ENCODE measurements at regions not wholly inside any gene's neighbourhood (a gene's known extent, or its start where the extent isn't known, plus 50 kb on each side); places are given as distances from the start of the nearest gene placed in this dataset.

GRCh38 chr6:139919107-139920026 is 544.9 kb upstream of the CITED2 start:
- Mint-ChIP-seq H3K27ac (no peak overlapping the region), H3K9me3 (peaks cover 0 to under 1% (median under 1%) of the 10 kb centered on the region in 3 donors)
- whole genome bisulfite sequencing (ENCODE audit: insufficient coverage), result 63% methylated on average over 3 of the region's 8 CpGs

GRCh38 chr6:139917951-139918630 is 543.6 kb upstream of the CITED2 start:
- Mint-ChIP-seq H3K36me3 (no peaks in the 10 kb centered on the region), H3K4me3 (no peak overlapping the region), H3K27me3 (peaks cover 7 to 28% of the 10 kb centered on the region in 2 donors), H3K4me1 (peaks cover 3 to 7% (median 5%) of the 10 kb centered on the region in 3 donors), H3K27ac (no peak overlapping the region), H3K9me3 (peaks cover 0 to 3% (median 2%) of the 10 kb centered on the region in 3 donors)
- ATAC-seq (replicated peaks in 1 of 4) (no peak), DNase-seq (no peak)
- WGBS (ENCODE audit: insufficient coverage), result 95% methylated on average over 3 of the region's 7 CpGs
- no peaks in the 10 kb centered on the region for H3K36me3 ChIP-seq (ENCODE audit: control insufficient read depth in 2 of 2, extremely low read depth in 1 of 2, insufficient read depth in 1 of 2, low read length in 1 of 2)
- H3K4me1 ChIP-seq (ENCODE audit: control insufficient read depth in 1 of 2, extremely low read depth in 1 of 2, insufficient read depth in 2 of 2, low read length in 2 of 2), result no peaks in the 10 kb centered on the region
- peaks cover 0 to 8% of the 10 kb centered on the region in 2 experiments for H3K27me3 ChIP-seq (replicated peaks in 1 of 2; ENCODE audit: control insufficient read depth in 2 of 2, extremely low read depth in 1 of 2, insufficient read depth in 2 of 2, low read length in 1 of 2)
- H3K27ac ChIP-seq (ENCODE audit: low read length), result no peak overlapping the region
- H3K9me3 ChIP-seq, result no peaks in the 10 kb centered on the region
- POLR2A ChIA-PET, result no interaction called here
- no peak overlapping the region for H3K4me3 ChIP-seq (ENCODE audit: control insufficient read depth in 1 of 2, extremely low read depth in 1 of 2, low read length in 1 of 2)
- CTCF ChIA-PET, result no interaction called here

More at GRCh38 chr6:139919107-139920026, 544.9 kb upstream of the CITED2 start:
- Histone ChIP-seq H3K27ac (ENCODE audit: low read length) (no peak overlapping the region), H3K4me3 (ENCODE audit: control insufficient read depth in 1 of 2, extremely low read depth in 1 of 2, low read length in 1 of 2) (no peak overlapping the region), H3K36me3 (ENCODE audit: control insufficient read depth in 2 of 2, extremely low read depth in 1 of 2, insufficient read depth in 1 of 2, low read length in 1 of 2) (no peaks in the 10 kb centered on the region), H3K9me3 (no peaks in the 10 kb centered on the region), H3K4me1 (ENCODE audit: control insufficient read depth in 1 of 2, extremely low read depth in 1 of 2, insufficient read depth in 2 of 2, low read length in 2 of 2) (no peaks in the 10 kb centered on the region), H3K27me3 (replicated peaks in 1 of 2; ENCODE audit: control insufficient read depth in 2 of 2, extremely low read depth in 1 of 2, insufficient read depth in 2 of 2, low read length in 1 of 2) (peaks cover 0 to 8% of the 10 kb centered on the region in 2 experiments)
- ChIA-PET CTCF (no interaction called here), POLR2A (no interaction called here)
- Mint-ChIP-seq H3K4me1 (peaks cover 3 to 7% (median 5%) of the 10 kb centered on the region in 3 donors), H3K4me3 (no peak overlapping the region), H3K27me3 (peaks cover 7 to 26% of the 10 kb centered on the region in 2 donors), H3K36me3 (no peaks in the 10 kb centered on the region)
- ATAC-seq (replicated peaks in 1 of 4) (no peak), DNase-seq (no peak)

- CTCF ChIA-PET, result no interaction called here
- Mint-ChIP-seq H3K4me3 (no peak overlapping the region), H3K27me3 (peaks cover 0 to 13% of the 10 kb centered on the region in 2 donors)
Observed at GRCh38 chr6:139914910-139915309, 540.5 kb upstream of the CITED2 start.

GRCh38 chr6:139912735-139913400 is 538.4 kb upstream of the CITED2 start:
- no peak overlapping the region for H3K4me3 Mint-ChIP-seq
- WGBS (ENCODE audit: insufficient coverage), result no CpG with 5 or more reads among the region's 10 CpGs
- Histone ChIP-seq H3K4me1 (ENCODE audit: control insufficient read depth in 1 of 2, extremely low read depth in 1 of 2, insufficient read depth in 2 of 2, low read length in 2 of 2) (no peaks in the 10 kb centered on the region), H3K27ac (ENCODE audit: low read length) (no peak overlapping the region), H3K4me3 (ENCODE audit: control insufficient read depth in 1 of 2, extremely low read depth in 1 of 2, low read length in 1 of 2) (no peak overlapping the region), H3K36me3 (ENCODE audit: control insufficient read depth in 2 of 2, extremely low read depth in 1 of 2, insufficient read depth in 1 of 2, low read length in 1 of 2) (no peaks in the 10 kb centered on the region), H3K9me3 (no peaks in the 10 kb centered on the region), H3K27me3 (replicated peaks in 1 of 2; ENCODE audit: control insufficient read depth in 2 of 2, extremely low read depth in 1 of 2, insufficient read depth in 2 of 2, low read length in 1 of 2) (peaks cover 0 to 3% of the 10 kb centered on the region in 2 experiments)
- H3K27me3 Mint-ChIP-seq, result peaks cover 0 to 9% of the 10 kb centered on the region in 2 donors
- no peak overlapping the region for H3K27ac Mint-ChIP-seq
- ChIA-PET CTCF (no interaction called here), POLR2A (interaction anchor here in 1 of 2 donors (0.6 to 0.7 kb wide), 2 partner anchors 9 to 1145 kb away, joined by 3 to 4 read pairs; no protein-coding TSS in a partner anchor)
- ATAC-seq (replicated peaks in 1 of 4), result no peak
- no peak for DNase-seq
- peaks cover 0 to 3% (median 2%) of the 10 kb centered on the region in 3 donors for H3K9me3 Mint-ChIP-seq
- no peaks in the 10 kb centered on the region for H3K36me3 Mint-ChIP-seq
- H3K4me1 Mint-ChIP-seq, result no peaks in the 10 kb centered on the region

More at GRCh38 chr6:139914910-139915309, 540.5 kb upstream of the CITED2 start:
- DNase-seq (no peak), ATAC-seq (replicated peaks in 1 of 4) (no peak)
- no peaks in the 10 kb centered on the region for H3K9me3 ChIP-seq
- no peaks in the 10 kb centered on the region for H3K36me3 Mint-ChIP-seq
- H3K4me1 ChIP-seq (ENCODE audit: control insufficient read depth in 1 of 2, extremely low read depth in 1 of 2, insufficient read depth in 2 of 2, low read length in 2 of 2), result no peaks in the 10 kb centered on the region
- H3K27ac Mint-ChIP-seq, result no peak overlapping the region
- POLR2A ChIA-PET, result no interaction called here
- H3K27ac ChIP-seq (ENCODE audit: low read length), result no peak overlapping the region
- H3K27me3 ChIP-seq (replicated peaks in 1 of 2; ENCODE audit: control insufficient read depth in 2 of 2, extremely low read depth in 1 of 2, insufficient read depth in 2 of 2, low read length in 1 of 2), result peaks cover 0 to 6% of the 10 kb centered on the region in 2 experiments
- H3K4me1 Mint-ChIP-seq, result peaks cover 1 to 3% (median 2%) of the 10 kb centered on the region in 3 donors
- no peak overlapping the region for H3K4me3 ChIP-seq (ENCODE audit: control insufficient read depth in 1 of 2, extremely low read depth in 1 of 2, low read length in 1 of 2)
- WGBS (ENCODE audit: insufficient coverage), result no CpG with 5 or more reads among the region's 2 CpGs
- peaks cover 0 to 3% (median 2%) of the 10 kb centered on the region in 3 donors for H3K9me3 Mint-ChIP-seq
- no peaks in the 10 kb centered on the region for H3K36me3 ChIP-seq (ENCODE audit: control insufficient read depth in 2 of 2, extremely low read depth in 1 of 2, insufficient read depth in 1 of 2, low read length in 1 of 2)

GRCh38 chr6:139909992-139910391 is 535.5 kb upstream of the CITED2 start:
- H3K4me1 Mint-ChIP-seq, result no peaks in the 10 kb centered on the region
- no peak overlapping the region for H3K4me3 ChIP-seq (ENCODE audit: control insufficient read depth in 1 of 2, extremely low read depth in 1 of 2, low read length in 1 of 2)
- no peak overlapping the region for H3K27ac ChIP-seq (ENCODE audit: low read length)
- no peaks in the 10 kb centered on the region for H3K36me3 ChIP-seq (ENCODE audit: control insufficient read depth in 2 of 2, extremely low read depth in 1 of 2, insufficient read depth in 1 of 2, low read length in 1 of 2)
- H3K4me1 ChIP-seq (ENCODE audit: control insufficient read depth in 1 of 2, extremely low read depth in 1 of 2, insufficient read depth in 2 of 2, low read length in 2 of 2), result no peaks in the 10 kb centered on the region
- ATAC-seq (replicated peaks in 1 of 4) (no peak), DNase-seq (no peak)
- H3K9me3 ChIP-seq, result no peaks in the 10 kb centered on the region
- CTCF ChIA-PET, result no interaction called here
- H3K27ac Mint-ChIP-seq, result no peak overlapping the region
- H3K27me3 Mint-ChIP-seq, result peaks cover 0 to 3% of the 10 kb centered on the region in 2 donors
- no peak overlapping the region for H3K4me3 Mint-ChIP-seq
- no peaks in the 10 kb centered on the region for H3K27me3 ChIP-seq (replicated peaks in 1 of 2; ENCODE audit: control insufficient read depth in 2 of 2, extremely low read depth in 1 of 2, insufficient read depth in 2 of 2, low read length in 1 of 2)
- peaks cover 0 to 3% (median 2%) of the 10 kb centered on the region in 3 donors for H3K9me3 Mint-ChIP-seq
- H3K36me3 Mint-ChIP-seq, result no peaks in the 10 kb centered on the region
- POLR2A ChIA-PET, result no interaction called here

- no peaks in the 10 kb centered on the region for H3K27me3 ChIP-seq (replicated peaks in 1 of 2; ENCODE audit: control insufficient read depth in 2 of 2, extremely low read depth in 1 of 2, insufficient read depth in 2 of 2, low read length in 1 of 2)
- peaks cover 0 to 3% (median 2%) of the 10 kb centered on the region in 3 donors for H3K4me1 Mint-ChIP-seq
- no peak overlapping the region for H3K4me3 ChIP-seq (ENCODE audit: control insufficient read depth in 1 of 2, extremely low read depth in 1 of 2, low read length in 1 of 2)
- CTCF ChIA-PET, result no interaction called here
- H3K27ac ChIP-seq (ENCODE audit: low read length), result no peak overlapping the region
- no peaks in the 10 kb centered on the region for H3K9me3 ChIP-seq
- no peaks in the 10 kb centered on the region for H3K9me3 Mint-ChIP-seq
- no peaks in the 10 kb centered on the region for H3K36me3 Mint-ChIP-seq
- H3K27me3 Mint-ChIP-seq, result peaks cover 0 to 7% of the 10 kb centered on the region in 2 donors
- no peaks in the 10 kb centered on the region for H3K4me1 ChIP-seq (ENCODE audit: control insufficient read depth in 1 of 2, extremely low read depth in 1 of 2, insufficient read depth in 2 of 2, low read length in 2 of 2)
- DNase-seq (no peak), ATAC-seq (replicated peaks in 1 of 4) (no peak)
- 20% methylated on average over 1 of the region's 3 CpGs for WGBS (ENCODE audit: insufficient coverage)
- no peak overlapping the region for H3K27ac Mint-ChIP-seq
- H3K4me3 Mint-ChIP-seq, result no peak overlapping the region
- H3K36me3 ChIP-seq (ENCODE audit: control insufficient read depth in 2 of 2, extremely low read depth in 1 of 2, insufficient read depth in 1 of 2, low read length in 1 of 2), result no peaks in the 10 kb centered on the region
- POLR2A ChIA-PET, result no interaction called here
Observed at GRCh38 chr6:139905404-139906052, 531.1 kb upstream of the CITED2 start.

All from T-cell (primary cell).